ENCODE measurements at regions not wholly inside any gene's neighbourhood (a gene's known extent, or its start where the extent isn't known, plus 50 kb on each side); places are given as distances from the start of the nearest gene placed in this dataset.
"Not testable (repeated sequence)": the region's sequence is repeated elsewhere in the genome, so short reads cannot be mapped to it uniquely, and the experiment has no call there.

DNA sequence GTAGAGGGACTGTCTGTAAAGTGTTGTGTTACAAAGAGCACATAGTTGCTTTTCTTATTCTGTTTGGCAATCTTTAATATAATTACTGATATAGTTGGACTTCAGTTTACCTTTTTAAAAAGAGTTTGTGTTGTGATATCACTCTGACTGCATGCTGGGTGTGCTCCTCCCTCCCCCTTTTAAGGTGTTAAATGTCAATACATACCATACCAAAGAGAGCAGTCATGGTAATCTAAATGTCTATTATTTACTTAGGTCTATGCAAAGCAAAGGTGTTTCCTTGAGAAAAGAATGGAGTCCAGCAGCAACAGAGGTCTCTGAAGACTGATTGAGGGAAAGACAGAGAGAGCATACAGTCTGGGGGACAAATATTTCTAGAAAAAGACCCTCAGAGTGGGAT is 275.1 kb upstream of the NRP1 start:
- no peak for DNase-seq (ENCODE audit: low spot score)

DNA sequence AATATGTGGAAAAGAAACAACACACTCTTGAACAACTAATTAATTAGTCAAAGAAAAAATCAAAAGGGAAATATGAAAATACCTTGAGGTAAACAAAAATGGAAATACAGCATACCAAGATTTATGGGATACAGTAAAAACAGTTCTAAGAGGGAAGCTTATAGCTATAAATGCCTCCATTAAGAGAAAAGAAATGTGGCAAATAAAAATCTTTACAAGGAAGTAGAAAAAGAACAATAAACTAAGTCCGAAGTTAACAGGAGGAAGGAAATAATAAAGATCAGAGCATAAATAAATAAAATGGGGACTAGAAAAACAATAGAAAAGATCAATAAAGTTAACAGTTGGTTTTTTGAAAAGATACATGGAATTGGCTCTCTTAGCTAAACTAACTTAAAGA is 267.8 kb upstream of the NRP1 start:
- no peak for DNase-seq (ENCODE audit: low spot score)

DNA sequence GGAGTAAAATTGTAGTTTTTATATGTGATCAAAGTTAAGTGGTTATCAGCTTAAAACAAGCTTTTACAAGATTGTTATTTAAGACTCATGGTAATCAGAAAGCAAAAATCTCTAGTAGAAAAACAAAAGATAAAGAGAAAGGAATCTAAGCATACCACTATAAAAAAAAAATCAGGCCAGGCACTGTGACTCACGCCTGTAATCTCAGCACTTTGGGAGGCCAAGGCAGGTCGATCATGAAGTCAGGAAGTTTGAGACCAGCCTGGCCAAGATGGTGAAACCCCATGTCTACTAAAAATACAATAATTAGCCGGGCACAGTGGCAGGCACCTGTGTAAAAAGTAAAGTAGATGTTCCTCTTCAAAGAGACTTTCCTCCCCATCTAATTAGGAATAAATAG is 265.9 kb upstream of the NRP1 start:
- DNase-seq (ENCODE audit: low spot score) = no peak

DNA sequence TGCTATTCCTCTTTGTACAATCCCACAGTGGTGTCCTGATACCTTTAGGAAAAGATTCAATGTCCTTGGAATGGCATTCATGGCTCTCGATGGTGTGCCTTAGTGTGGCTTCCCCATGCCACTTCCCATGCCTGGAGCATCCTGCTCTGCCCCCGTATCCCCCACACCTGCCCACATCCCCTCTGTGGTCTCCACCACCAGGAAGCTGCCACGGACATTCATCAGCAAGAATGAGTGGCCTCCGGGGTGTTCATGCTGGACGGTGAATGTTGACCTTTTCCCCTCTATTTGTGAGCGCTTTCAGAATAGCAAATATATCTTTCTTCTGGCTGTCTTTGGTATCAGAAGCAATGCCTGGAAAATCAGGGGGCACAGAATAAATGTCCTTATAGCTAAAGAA is 262.0 kb upstream of the NRP1 start:
- DNase-seq (ENCODE audit: low spot score) = no peak

DNA sequence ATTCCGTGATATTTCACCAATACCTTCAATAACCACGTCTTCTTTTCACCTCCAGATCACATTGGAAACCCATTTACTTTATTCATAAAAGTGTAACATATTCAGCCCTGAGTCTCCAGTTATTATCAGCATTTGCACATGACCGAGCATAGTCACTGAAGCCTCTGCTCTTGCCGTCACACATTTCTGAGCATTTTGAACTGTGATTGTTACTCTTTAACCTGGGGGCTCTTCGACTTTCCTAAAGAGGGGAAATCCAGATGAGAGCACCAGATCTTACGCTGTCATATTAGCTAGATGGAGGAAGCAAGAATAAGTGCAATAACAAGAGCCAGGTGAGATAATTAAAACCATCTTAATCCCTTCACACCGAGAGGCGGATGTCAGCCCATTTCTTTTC is 260.0 kb upstream of the NRP1 start:
- no peak for DNase-seq (ENCODE audit: low spot score)

DNA sequence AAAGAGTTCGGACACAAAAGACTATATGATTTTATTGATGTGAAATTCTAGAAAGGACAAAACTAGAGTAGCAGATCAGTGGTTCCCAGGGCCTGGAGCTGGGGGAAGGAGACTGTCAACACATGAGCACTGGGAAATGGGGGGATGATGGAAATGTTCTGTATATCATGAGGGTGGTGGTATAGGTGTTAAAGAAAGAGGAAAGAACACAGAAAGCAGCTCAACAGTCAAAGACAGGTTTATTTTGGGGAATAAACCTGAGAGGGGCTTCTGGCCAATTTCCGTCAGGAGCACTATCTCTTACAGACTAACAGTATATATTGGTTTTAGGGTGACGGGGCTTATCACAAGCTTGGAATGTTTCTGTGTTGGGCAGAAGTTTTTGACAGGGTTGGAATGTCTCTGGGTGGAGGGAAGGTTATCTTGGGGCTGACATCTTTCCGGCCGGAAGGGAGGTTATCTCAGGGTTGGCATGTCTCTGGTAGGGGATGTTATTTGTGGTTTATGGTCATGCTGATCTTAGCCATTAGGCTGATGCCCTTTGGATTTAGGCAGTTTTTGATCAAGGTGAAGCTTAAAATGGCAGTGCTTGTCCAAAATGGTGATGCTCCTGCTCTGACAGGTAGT is 254.6 kb upstream of the NRP1 start:
- DNase-seq (ENCODE audit: low spot score) = no peak

DNA sequence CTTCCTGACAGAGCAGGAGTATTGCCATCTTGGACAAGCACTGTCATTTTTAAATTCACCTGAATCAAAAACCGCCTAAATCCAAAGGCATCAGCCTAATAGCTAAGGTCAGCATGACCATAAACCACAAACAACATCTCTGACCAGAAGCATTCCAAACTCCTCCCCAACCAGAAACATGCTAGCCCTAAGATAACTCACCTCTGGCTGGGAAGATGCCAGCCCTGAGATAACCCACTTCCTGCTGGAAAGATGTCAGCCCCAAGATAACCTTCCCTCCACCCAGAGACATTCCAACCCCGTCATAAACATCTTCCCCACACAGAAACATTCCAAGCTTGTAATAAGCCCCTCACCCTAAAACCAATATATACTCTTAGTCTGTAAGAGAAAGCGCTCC is 250.1 kb upstream of the NRP1 start:
- not testable (repeated sequence) for DNase-seq (ENCODE audit: low spot score)

DNA sequence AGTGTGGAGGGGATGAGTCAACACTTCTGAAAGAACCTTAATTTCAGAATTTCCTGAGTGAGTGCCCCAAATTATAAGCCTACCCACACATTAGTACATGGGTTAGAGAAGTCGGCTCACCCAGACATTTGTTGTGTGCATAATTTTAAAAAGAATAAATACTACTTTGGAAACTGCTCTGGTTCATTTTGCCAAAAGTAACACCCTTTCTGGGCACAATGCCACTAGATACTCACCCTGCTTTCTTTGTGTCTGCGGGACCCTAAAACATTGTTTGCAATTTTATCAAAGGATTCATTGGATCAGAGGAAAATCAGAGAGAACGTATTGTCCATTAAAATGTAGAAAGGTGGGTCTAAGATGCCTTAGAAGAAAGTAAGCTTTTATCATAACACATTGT is 245.5 kb upstream of the NRP1 start:
- no peak for DNase-seq (ENCODE audit: low spot score)

DNA sequence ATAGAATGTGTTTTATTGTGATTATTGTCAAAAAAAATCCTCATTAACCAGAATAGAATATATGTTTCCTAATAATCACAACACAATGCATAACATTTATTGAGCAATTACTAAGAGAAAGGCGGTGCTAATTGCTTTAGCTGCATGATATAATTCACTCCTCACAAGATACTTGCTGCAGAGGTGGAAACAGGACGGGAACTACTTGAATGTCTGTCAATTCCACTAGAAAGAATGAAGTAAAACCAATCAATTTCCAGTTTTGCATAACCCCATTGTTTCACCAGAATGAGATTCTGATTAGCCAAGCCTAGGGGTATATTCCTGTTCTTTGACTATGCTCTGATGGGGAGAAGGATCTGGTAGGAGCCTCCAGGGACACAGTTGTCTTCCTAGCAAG is 239.1 kb upstream of the NRP1 start:
- no peak for DNase-seq (ENCODE audit: low spot score)

DNA sequence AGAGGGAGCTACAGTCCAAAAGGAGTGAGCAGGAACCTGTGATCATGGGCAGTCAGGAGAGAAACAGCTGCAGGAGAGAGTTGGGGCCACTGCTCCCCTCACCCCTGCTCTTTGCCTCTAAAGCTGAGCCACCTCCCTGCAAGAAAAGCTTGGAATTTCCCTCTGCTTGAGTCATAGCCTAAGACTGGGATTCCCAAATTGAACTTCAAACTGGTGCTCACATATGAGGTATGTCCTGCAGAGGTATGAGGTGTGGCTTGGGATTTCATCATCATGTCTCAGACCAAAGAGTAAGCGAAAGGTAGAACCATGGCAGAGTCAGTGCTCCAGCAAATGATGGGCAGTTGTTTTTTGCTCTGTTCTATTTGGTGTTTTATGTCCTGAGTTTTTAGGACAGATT is 237.1 kb upstream of the NRP1 start:
- DNase-seq (ENCODE audit: low spot score) = no peak

DNA sequence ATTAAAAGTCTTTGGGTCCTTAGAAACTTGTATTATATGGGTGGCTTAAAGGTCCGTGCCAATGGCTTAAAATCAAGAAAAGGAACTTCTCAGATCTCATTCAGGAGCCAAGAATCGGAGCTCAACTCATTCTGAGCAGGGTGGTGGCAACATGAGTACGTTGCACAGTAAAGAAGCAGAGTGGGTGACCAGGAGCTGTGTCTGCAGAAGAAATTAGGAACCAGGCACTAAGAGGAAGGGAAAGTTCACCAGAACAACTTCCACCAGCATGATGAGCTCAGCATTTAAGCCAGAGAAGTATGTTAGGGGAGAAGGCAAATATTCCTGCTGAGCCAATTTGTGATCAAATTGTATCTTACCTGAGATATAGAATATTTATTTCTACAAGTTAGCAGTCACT is 236.0 kb upstream of the NRP1 start:
- DNase-seq (ENCODE audit: low spot score) = peak; percentile 47

DNA sequence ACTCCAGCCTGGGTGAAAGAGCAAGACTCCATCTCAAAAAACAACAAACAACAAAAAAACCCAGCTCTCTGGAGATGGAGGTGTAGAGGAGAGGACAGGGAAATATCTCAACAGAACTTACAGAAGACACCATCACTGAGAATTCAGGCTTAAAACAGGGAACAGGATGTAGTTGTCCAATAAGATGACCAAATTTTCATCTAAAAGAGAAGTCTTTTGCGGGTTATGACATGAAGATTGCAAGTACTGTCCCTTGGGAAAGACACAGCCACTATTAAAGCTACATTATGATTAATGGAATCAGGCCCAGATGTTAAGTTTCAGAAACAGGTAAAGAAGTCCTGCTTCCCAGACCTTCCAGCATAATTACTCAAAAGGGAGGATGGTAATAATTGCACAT is 235.2 kb upstream of the NRP1 start:
- DNase-seq (ENCODE audit: low spot score) = no peak

DNA sequence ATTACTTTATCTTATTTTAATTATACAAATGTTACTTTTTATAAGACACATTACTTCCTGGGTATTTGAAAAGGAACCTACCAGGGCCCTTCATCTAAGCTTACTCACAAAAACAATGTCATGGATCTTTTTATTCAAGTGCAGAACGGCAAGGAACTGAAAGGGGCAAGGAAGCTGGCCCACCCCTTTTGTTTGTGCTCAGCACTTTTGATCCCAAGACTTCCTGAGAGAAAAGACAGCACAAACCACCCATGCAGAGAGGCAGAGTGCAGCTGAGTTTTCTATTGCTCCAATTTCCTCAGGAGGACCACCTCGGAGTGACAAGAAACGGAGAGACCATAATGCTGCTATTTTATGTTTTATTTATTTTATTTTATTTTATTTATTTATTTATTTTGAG is 232.0 kb upstream of the NRP1 start:
- DNase-seq (ENCODE audit: low spot score) = peak; percentile 13

DNA sequence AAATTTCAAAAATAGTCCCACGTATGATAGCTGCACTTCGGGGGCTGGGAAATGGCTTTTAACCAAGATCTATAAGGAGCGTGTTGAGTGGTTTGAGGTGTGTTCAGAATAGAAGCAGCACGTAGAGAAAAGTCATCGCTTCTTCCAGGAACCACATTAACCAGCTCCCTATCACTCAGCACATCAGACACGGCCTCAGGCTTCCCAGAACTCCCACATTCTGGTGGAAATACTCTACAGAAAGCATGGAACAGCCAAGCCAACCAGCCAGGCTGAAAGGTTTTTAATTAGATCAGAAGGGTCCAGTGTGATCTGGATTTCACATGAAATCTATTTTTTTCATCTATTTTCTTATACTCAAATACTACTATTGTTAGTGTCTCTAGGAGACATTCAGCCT is 231.5 kb upstream of the NRP1 start:
- DNase-seq (ENCODE audit: low spot score) = no peak

DNA sequence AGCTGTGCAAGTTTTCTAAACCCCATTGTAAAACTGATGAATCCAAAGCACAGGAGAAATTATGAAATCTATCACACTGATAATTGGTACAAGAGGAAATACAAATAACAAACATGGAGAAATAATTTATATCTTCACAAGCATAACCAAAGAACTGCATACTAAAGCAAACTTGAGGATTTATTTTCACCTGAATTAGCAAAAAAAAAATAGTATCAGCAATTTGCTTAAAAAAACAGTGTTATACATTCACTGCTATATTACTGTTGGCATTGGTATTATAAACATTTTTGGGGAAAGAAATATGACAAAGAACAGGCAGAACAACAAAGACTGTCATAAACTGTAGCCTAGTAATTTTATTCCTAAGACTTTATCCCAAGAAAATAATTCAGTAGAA is 230.8 kb upstream of the NRP1 start:
- no peak for DNase-seq (ENCODE audit: low spot score)

DNA sequence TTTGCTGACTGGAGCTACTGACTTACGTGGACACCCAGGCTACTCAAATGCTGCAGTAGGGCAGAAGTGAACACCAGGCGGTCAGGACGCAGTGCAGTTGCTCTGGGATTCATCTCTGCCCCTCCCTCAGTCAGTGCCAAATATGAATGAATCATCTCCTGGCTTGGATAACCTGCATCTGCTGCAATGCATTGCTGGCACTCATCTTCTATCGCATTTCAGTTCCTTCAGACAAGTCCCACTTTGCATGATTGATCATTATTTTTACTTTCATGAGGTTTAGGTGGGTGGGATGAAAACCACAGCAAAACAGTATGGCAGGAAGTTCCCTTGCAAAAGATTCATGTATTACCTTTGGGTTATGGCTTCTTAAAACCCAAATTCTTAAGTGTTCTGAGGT is 224.6 kb upstream of the NRP1 start:
- DNase-seq (ENCODE audit: low spot score) = no peak

DNA sequence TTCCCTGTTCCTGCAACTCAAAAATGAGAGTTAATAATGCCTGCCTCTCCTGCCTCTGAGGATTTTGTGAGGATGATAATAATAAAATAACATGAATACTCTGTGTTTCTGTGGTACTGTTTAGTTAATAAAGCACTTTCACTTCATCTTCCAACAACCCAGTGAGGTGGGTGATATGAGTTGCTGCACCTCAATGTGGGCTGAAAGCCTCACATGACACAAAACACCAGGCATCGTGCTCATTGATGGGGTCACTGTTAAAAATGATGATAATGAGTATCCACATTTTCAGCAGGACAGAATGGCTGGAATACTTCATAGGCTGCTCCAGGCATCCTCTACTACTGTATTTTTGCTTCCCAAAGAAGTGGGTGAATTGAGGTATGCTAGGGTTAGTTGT is 222.8 kb upstream of the NRP1 start:
- DNase-seq (ENCODE audit: low spot score) = no peak

DNA sequence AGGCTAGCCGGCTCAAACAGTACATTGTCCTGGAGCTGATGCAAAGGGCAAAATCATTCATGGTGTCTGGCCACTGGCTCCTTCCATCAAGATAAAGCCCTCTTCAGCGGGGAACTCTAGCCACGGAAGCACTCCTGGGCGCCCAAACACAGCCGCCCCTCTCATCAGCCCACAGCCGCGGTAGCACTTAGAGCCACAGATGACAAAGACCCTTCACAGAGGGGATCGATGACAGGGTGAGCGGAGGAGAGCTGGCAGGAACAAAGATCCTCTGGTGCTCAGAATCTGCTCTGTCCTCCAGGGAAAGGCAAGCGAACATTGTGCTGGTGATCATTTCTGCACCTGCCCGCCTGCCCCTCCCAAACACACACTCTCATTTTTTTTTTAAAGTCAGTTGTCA is 222.2 kb upstream of the NRP1 start:
- DNase-seq (ENCODE audit: low spot score) = no peak

DNA sequence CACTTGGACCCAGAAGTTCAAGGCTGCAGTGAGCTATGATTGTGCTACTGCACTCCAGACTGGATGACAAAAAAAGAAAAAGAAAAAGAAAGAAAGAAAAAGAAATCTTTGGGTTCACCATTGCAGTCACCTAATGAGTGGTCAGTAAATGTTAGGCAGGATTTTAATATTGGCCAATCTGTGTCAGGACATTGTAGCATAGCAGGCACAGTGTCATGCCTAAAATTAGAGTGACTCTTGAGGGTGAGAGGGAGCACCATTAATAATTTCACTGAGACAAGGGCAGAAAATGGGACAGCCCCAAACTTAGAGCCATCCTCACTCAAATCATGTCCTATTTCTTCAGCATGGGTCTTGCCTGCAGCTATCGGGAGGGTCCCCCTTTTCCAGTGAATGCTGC is 221.6 kb upstream of the NRP1 start:
- DNase-seq (ENCODE audit: low spot score) = no peak

DNA sequence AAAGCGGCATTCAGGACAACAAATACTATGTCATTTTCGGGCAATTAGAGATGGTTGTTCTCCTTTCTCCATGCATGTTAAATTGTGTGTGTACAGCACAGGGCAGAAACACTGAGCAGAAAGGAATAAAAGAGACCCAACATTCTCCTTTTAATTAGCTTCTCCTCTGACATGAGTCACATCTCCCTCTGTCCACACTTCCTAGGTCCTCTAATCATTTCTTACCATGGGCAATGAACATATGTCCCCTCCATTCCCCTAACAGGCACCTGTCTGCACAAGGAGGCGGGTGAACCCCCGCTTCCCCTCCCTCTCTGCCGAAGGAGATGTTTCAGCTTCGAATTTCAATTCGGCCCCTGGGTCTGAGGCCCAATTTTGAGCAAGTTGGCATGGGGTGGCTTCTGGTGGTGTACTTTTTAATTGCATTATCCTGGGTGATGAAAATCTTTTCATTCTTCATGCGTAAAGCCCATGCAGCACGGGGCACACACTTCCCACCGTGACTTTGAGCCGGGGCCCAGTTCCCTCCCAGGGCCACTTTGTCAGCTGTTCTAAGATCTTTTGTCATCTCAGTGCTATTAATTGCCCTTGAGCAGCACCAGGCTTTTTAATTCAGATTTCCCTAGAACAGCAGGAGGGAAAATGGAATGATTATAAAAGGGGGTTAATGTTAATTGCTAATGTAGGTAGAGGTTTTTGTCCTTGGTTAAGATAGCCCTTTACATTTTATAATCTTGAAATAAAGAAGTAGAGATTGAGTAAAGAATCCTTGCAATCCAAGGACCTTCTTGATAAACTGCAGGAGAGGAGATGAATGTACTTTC is 219.5 kb upstream of the NRP1 start:
- no peak for DNase-seq (ENCODE audit: low spot score)

DNA sequence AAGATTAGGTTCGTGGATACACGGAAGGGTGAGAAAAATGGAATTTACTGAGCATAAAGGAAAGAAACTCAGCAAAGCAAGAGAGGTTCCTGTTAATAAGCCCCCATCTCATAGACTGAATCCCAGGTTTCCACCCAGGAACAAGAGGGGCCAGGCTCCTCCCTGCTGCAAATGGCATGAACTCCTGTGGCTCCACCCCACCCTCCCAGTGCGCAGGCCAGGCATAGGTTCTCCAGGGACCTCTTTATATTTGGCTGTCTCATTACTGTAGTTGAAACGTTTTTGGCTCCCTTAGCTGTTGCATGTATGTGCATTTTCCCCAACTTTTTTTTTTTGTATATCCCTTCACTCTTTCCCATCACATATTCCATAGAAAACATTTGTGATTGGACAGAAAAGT is 217.8 kb upstream of the NRP1 start:
- DNase-seq (ENCODE audit: low spot score) = no peak

DNA sequence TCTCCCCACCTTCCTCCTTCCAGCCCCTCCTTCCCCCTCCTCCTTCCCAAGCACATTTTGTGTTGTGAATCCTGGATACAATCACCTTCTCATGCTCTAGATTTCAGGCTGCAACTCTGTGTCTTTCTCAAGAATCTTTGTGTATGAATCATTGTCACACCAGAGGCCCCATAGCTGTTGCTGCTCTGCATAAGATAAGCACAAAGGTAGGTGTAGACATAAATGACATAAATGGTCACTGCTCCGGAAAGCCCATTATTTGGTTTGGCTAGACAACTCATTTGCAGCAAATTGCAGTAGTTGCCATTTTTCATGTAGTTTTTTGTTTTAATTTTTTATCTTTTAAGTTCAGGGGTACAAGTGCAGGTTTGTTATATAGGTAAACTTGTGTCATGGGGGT is 216.3 kb upstream of the NRP1 start:
- no peak for DNase-seq (ENCODE audit: low spot score)

DNA sequence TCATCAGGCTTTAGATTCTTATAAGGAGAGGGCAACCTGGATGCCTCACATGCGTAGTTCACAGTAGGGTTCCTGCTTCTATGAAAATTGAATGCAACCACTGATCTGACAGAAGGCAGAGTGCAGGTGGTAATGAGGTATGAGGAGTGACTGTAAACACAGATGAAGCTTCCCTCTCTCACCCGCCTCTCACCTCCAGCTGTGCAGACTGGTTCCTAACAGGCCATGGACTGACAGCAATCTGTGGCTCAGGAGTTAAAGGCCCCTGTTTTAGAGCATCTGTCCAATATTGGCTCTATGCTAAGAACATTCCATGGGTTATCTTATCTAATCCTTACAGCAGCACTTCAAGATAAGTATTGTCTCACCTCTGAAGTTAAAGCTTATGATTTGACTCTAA is 213.5 kb upstream of the NRP1 start:
- no peak for DNase-seq (ENCODE audit: low spot score)

DNA sequence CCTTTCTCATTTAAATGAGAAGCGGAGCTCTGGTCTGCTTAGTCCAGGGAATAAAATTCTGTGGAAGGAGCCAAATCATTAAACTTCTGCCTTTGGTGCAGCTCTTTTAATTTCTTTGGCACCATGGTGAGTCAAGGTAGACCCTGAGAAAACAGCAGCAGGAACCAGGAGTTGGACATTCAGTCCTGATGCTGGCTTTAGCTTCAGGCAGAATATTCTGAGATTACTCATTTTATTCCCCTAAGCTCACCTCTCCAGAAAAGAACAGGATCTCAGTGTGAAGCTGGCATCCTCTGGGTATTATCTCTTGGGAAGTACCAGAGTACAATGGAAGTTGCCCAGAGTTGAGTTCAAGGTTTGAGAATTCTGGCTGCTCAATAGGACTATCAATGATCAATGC is 211.6 kb upstream of the NRP1 start:
- DNase-seq (ENCODE audit: low spot score) = no peak

Measured in putamen (tissue), 1 donor.